Lower leg skin (tissue), 3 donors: ENCODE measurements at regions not wholly inside any gene's neighbourhood (a gene's known extent, or its start where the extent isn't known, plus 50 kb on each side); places are given as distances from the start of the nearest gene placed in this dataset.

Experiments used
- POLR2A ChIP-seq, 2 donors: fragments of 450-650 bp; IDR thresholded peaks; one replicate each; pipeline ENCODE4 v1.6.1; 2016 to 2017; ENCODE audit warnings: antibody characterized with exemption in 2 of 2, mild to moderate bottlenecking in 1 of 2, moderate library complexity in 1 of 2
- TF ChIP-seq, protein P1 (sequence below), 3 donors: fragments of 450-650 bp; IDR thresholded peaks; one replicate each; pipeline ENCODE4 v1.5.1; 2016; ENCODE audit warnings: antibody characterized with exemption in 3 of 3, mild to moderate bottlenecking in 3 of 3, moderate library complexity in 2 of 3

DNA sequence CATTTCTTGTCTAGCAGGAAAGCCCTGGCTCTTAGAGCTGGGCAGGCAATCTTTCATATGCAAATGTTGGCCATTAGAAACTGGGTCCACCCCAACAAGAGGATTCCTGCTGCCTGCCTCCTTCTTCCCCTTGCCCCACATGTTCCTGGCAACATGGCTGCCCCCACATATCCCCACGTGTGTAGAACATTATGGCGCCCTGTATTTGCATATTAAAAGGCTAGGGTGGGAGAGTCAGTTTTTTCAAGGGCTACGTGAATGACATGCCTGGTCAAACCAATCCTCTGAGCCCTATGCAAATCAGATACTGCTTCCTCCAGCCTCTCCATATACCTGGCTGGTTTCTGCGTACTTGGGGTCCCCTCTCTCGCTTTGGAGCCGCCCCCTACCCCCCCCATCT is 514.0 kb downstream of the FUT8 start:
- no peak for TF ChIP-seq POLR2A (IDR thresholded peaks at IDR 0.05)
- TF ChIP-seq, protein P1, sequence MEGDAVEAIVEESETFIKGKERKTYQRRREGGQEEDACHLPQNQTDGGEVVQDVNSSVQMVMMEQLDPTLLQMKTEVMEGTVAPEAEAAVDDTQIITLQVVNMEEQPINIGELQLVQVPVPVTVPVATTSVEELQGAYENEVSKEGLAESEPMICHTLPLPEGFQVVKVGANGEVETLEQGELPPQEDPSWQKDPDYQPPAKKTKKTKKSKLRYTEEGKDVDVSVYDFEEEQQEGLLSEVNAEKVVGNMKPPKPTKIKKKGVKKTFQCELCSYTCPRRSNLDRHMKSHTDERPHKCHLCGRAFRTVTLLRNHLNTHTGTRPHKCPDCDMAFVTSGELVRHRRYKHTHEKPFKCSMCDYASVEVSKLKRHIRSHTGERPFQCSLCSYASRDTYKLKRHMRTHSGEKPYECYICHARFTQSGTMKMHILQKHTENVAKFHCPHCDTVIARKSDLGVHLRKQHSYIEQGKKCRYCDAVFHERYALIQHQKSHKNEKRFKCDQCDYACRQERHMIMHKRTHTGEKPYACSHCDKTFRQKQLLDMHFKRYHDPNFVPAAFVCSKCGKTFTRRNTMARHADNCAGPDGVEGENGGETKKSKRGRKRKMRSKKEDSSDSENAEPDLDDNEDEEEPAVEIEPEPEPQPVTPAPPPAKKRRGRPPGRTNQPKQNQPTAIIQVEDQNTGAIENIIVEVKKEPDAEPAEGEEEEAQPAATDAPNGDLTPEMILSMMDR (IDR thresholded peaks at IDR 0.05) = no peak
